ENCODE measurements at regions not wholly inside any gene's neighbourhood (a gene's known extent, or its start where the extent isn't known, plus 50 kb on each side); places are given as distances from the start of the nearest gene placed in this dataset.

DNA sequence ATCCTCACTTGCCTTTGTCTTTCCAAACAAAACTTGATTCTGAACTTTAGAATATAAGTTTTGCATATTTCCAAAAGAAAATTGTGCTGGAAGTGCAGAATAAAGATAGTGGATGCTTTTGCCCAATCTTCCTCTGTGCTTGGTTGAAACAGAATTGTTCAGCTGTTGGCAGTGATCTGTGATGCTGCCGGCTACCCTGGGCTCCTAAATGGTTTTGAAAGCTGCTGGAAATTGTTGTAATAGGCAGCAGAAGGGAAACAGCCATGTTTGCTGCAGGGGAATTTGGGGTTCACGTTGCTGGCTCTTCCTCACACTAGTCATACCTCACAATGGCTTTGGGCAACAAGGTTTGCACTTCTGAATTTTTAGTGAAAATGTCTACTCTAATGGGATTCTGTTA lies 398.0 kb downstream of the RAPGEF2 start:
- TF ChIP-seq CTCF (conservative IDR thresholded peaks at IDR 0.05; ENCODE audit: low read depth, low read length) (no peak), EZH2 (IDR thresholded peaks at IDR 0.05; ENCODE audit: borderline replicate concordance, low read depth, low read length, poor library complexity, severe bottlenecking) (no peak)

All from A673 (cell line).